Astrocyte (in vitro differentiated cells and primary cell): ENCODE measurements at regions not wholly inside any gene's neighbourhood (a gene's known extent, or its start where the extent isn't known, plus 50 kb on each side); places are given as distances from the start of the nearest gene placed in this dataset.

Experiments
- DNase-seq: peaks from one replicate; pipeline ENCODE4 v3.0.0-alpha.2; 2010; ENCODE audit warnings: low read depth
- FAIRE-seq: peaks from 2 replicates; lab custom pipeline; 2011; peaks lifted over from hg19 to GRCh38; lab: Jason Lieb, UNC
- H2AFZ ChIP-seq: 2 replicates; pipeline ENCODE4 v1.6.0; 2012; ENCODE audit warnings: low read depth, low read length, inconsistent platforms
- H3K27ac ChIP-seq: 2 replicates; pipeline ENCODE4 v1.5.1; 2011; ENCODE audit warnings: low read depth, low read length, inconsistent platforms
- H3K27me3 ChIP-seq: 2 replicates; pipeline ENCODE4 v1.6.0; 2011; ENCODE audit warnings: low read length, inconsistent platforms; ENCODE audit not compliant: insufficient read depth
- H3K36me3 ChIP-seq: 2 replicates; pipeline ENCODE4 v1.5.1; 2011; ENCODE audit warnings: low read length, inconsistent platforms; ENCODE audit not compliant: insufficient read depth
- H3K4me1 ChIP-seq: 2 replicates; pipeline ENCODE4 v1.5.1; 2011; ENCODE audit warnings: low read length, inconsistent platforms; ENCODE audit not compliant: insufficient read depth
- H3K4me2 ChIP-seq: 2 replicates; pipeline ENCODE4 v1.6.0; 2012; ENCODE audit warnings: low read length, inconsistent platforms
- H3K4me3 ChIP-seq: 2 replicates; pipeline ENCODE4 v1.5.1; 2011; ENCODE audit warnings: low read depth, mild to moderate bottlenecking, low read length, inconsistent platforms; ENCODE audit not compliant: insufficient read depth
- H3K79me2 ChIP-seq: 2 replicates; pipeline ENCODE4 v1.6.0; 2012; ENCODE audit warnings: mild to moderate bottlenecking, low read length, inconsistent platforms; ENCODE audit not compliant: insufficient read depth
- H3K9ac ChIP-seq: 2 replicates; pipeline ENCODE4 v1.6.0; 2012; ENCODE audit warnings: mild to moderate bottlenecking, low read length, inconsistent platforms
- H3K9me3 ChIP-seq: 2 replicates; pipeline ENCODE4 v1.5.1; 2012; ENCODE audit warnings: low read depth, mild to moderate bottlenecking, low read length, inconsistent platforms; ENCODE audit not compliant: insufficient read depth
- H4K20me1 ChIP-seq: 2 replicates; pipeline ENCODE4 v1.6.0; 2012; ENCODE audit warnings: low read length, inconsistent platforms; ENCODE audit not compliant: insufficient read depth
- H3K27ac Mint-ChIP-seq: one replicate; pipeline ENCODE4 v1.8.0; 2021; ENCODE audit warnings: mild to moderate bottlenecking, mixed read lengths; ENCODE audit not compliant: unreplicated experiment
- H3K27me3 Mint-ChIP-seq: one replicate; pipeline ENCODE4 v1.8.0; 2021; ENCODE audit warnings: low read depth, mixed read lengths; ENCODE audit not compliant: unreplicated experiment
- H3K36me3 Mint-ChIP-seq: one replicate; pipeline ENCODE4 v1.8.0; 2021; ENCODE audit warnings: low read depth, mixed read lengths; ENCODE audit not compliant: unreplicated experiment
- H3K4me1 Mint-ChIP-seq: one replicate; pipeline ENCODE4 v1.8.0; 2021; ENCODE audit warnings: low read depth, mixed read lengths; ENCODE audit not compliant: unreplicated experiment
- H3K4me3 Mint-ChIP-seq: one replicate; pipeline ENCODE4 v1.8.0; 2021; ENCODE audit warnings: mild to moderate bottlenecking, moderate library complexity, mixed read lengths; ENCODE audit not compliant: unreplicated experiment
- H3K9me3 Mint-ChIP-seq: one replicate; pipeline ENCODE4 v1.8.0; 2021; ENCODE audit warnings: mild to moderate bottlenecking, mixed read lengths; ENCODE audit not compliant: unreplicated experiment
- CTCF ChIP-seq: IDR thresholded peaks from 2 replicates; pipeline ENCODE4 v1.5.1; 2011; ENCODE audit warnings: low read depth, mild to moderate bottlenecking, inconsistent platforms, low read length, moderate library complexity; ENCODE audit not compliant: insufficient read depth
- EZH2 ChIP-seq: IDR thresholded peaks from 2 replicates; pipeline ENCODE4 v1.6.1; 2012; ENCODE audit warnings: mild to moderate bottlenecking, low read length, inconsistent platforms; ENCODE audit not compliant: insufficient read depth

DNA sequence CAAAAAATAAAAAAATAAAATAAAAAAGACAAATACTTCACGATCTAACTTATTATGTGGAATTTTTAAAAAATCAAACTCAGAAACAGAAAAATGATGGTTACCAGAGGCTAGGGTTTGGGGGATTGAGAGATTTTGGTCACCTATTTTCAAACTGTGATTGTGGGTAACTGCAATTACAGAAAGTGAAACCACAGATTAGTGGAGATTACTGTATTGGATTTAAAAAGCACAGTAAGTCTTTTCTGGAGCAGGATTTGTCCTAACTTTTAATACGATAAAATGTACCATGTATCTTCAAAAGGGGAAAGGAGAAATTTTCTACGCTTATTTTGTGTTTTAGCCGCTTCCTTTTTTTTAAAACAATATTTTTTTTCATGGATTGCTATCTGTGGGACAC, 1204.9 kb upstream of the LRRTM3 start:
- FAIRE-seq: no peak
- H3K9ac ChIP-seq: no peak overlapping the region
- H3K4me1 ChIP-seq: no peaks in the 10 kb centered on the region
- H2AFZ ChIP-seq: no peak overlapping the region
- no peaks in the 10 kb centered on the region for H4K20me1 ChIP-seq
- no peaks in the 10 kb centered on the region for H3K4me1 Mint-ChIP-seq
- H3K36me3 ChIP-seq: no peaks in the 10 kb centered on the region
- no peaks in the 10 kb centered on the region for H3K79me2 ChIP-seq
- H3K4me3 ChIP-seq: no peak overlapping the region
- no peaks in the 10 kb centered on the region for H3K9me3 Mint-ChIP-seq
- H3K27ac ChIP-seq: no peak overlapping the region
- H3K27ac Mint-ChIP-seq: no peak overlapping the region
- no peaks in the 10 kb centered on the region for H3K9me3 ChIP-seq
- no peak overlapping the region for H3K4me3 Mint-ChIP-seq
- no peak for DNase-seq
- TF ChIP-seq EZH2: no peak
- no peak for TF ChIP-seq CTCF
- H3K36me3 Mint-ChIP-seq: no peaks in the 10 kb centered on the region
- no peaks in the 10 kb centered on the region for H3K27me3 Mint-ChIP-seq
- H3K27me3 ChIP-seq: no peaks in the 10 kb centered on the region
- no peak overlapping the region for H3K4me2 ChIP-seq

GRCh38 chr10:65723525-65723924, 1202.3 kb upstream of the LRRTM3 start:
- Histone ChIP-seq H3K9me3 (no peaks in the 10 kb centered on the region), H3K27me3 (no peaks in the 10 kb centered on the region), H3K27ac (no peak overlapping the region), H3K4me1 (no peaks in the 10 kb centered on the region), H3K36me3 (no peaks in the 10 kb centered on the region), H3K9ac (no peak overlapping the region), H2AFZ (no peak overlapping the region), H4K20me1 (no peaks in the 10 kb centered on the region), H3K4me2 (no peak overlapping the region), H3K79me2 (no peaks in the 10 kb centered on the region), H3K4me3 (no peak overlapping the region)
- Mint-ChIP-seq H3K4me1 (no peaks in the 10 kb centered on the region), H3K27me3 (no peaks in the 10 kb centered on the region), H3K36me3 (no peaks in the 10 kb centered on the region), H3K27ac (no peak overlapping the region), H3K4me3 (no peak overlapping the region), H3K9me3 (no peaks in the 10 kb centered on the region)
- no peak for FAIRE-seq
- no peak for TF ChIP-seq EZH2
- no peak for TF ChIP-seq CTCF
- DNase-seq: no peak

- H3K4me3 Mint-ChIP-seq: no peak overlapping the region
- H3K4me1 Mint-ChIP-seq: no peaks in the 10 kb centered on the region
- H3K36me3 Mint-ChIP-seq: no peaks in the 10 kb centered on the region
- H3K27ac Mint-ChIP-seq: no peak overlapping the region
- TF ChIP-seq CTCF: no peak
- no peak for TF ChIP-seq EZH2
- no peak overlapping the region for H3K4me3 ChIP-seq
- H3K27me3 Mint-ChIP-seq: no peaks in the 10 kb centered on the region
- no peak overlapping the region for H3K27ac ChIP-seq
- H3K4me1 ChIP-seq: no peaks in the 10 kb centered on the region
- no peaks in the 10 kb centered on the region for H3K27me3 ChIP-seq
- DNase-seq (no peak), FAIRE-seq (no peak)
- no peaks in the 10 kb centered on the region for H3K9me3 Mint-ChIP-seq
- H4K20me1 ChIP-seq: no peaks in the 10 kb centered on the region
- no peaks in the 10 kb centered on the region for H3K79me2 ChIP-seq
- no peaks in the 10 kb centered on the region for H3K36me3 ChIP-seq
- H2AFZ ChIP-seq: no peak overlapping the region
- H3K9me3 ChIP-seq: no peaks in the 10 kb centered on the region
- H3K4me2 ChIP-seq: no peak overlapping the region
- no peak overlapping the region for H3K9ac ChIP-seq
Observed at GRCh38 chr10:65735382-65735781, 1190.5 kb upstream of the LRRTM3 start.
